ENCODE measurements at regions not wholly inside any gene's neighbourhood (a gene's known extent, or its start where the extent isn't known, plus 50 kb on each side); places are given as distances from the start of the nearest gene placed in this dataset.

- Histone ChIP-seq H3K36me3 (no peaks in the 10 kb centered on the region), H3K27me3 (no peaks in the 10 kb centered on the region), H3K9me3 (no peaks in the 10 kb centered on the region), H3K4me3 (no peak overlapping the region), H3K27ac (no peak overlapping the region), H3K4me1 (no peaks in the 10 kb centered on the region)
- DNase-seq (ENCODE audit: low spot score in 2 of 2), result peak in 1 of 2 donors; percentile 1
- TF ChIP-seq POLR2AphosphoS5 (IDR thresholded peaks at IDR 0.05), result no peak
- no peak for TF ChIP-seq CTCF (IDR thresholded peaks at IDR 0.05)
- no peak for TF ChIP-seq POLR2A (IDR thresholded peaks at IDR 0.05)
- intact Hi-C loops (cut with DNase I; ENCODE audit: low total_unique reads), result no loop called here
Measured at GRCh38 chr6:167738386-167738785, 88.3 kb upstream of the AFDN start.

- no peak for TF ChIP-seq POLR2A (IDR thresholded peaks at IDR 0.05)
- no peak for TF ChIP-seq CTCF (IDR thresholded peaks at IDR 0.05)
- Histone ChIP-seq H3K27ac (no peak overlapping the region), H3K4me1 (no peaks in the 10 kb centered on the region), H3K4me3 (no peak overlapping the region), H3K9me3 (no peaks in the 10 kb centered on the region), H3K27me3 (no peaks in the 10 kb centered on the region), H3K36me3 (no peaks in the 10 kb centered on the region)
- DNase-seq (ENCODE audit: low spot score in 2 of 2), result peak in 1 of 2 donors; percentile 38
- intact Hi-C loops (cut with DNase I; ENCODE audit: low total_unique reads), result no loop called here
Measured at GRCh38 chr6:167739721-167740475, 86.8 kb upstream of the AFDN start.

- Histone ChIP-seq H3K4me1 (no peaks in the 10 kb centered on the region), H3K4me3 (no peak overlapping the region), H3K9me3 (no peaks in the 10 kb centered on the region), H3K27me3 (no peaks in the 10 kb centered on the region), H3K27ac (no peak overlapping the region), H3K36me3 (no peaks in the 10 kb centered on the region)
- TF ChIP-seq CTCF (IDR thresholded peaks at IDR 0.05) (no peak), POLR2A (IDR thresholded peaks at IDR 0.05) (no peak), POLR2AphosphoS5 (IDR thresholded peaks at IDR 0.05) (no peak)
- DNase-seq (ENCODE audit: low spot score in 2 of 2), result no peak
- intact Hi-C loops (cut with DNase I; ENCODE audit: low total_unique reads), result no loop called here
Measured at GRCh38 chr6:167742719-167743303, 83.9 kb upstream of the AFDN start.

- Histone ChIP-seq H3K27me3 (no peaks in the 10 kb centered on the region), H3K4me3 (no peak overlapping the region), H3K27ac (peak overlapping the region in 1 of 2 donors; percentile 59), H3K9me3 (no peaks in the 10 kb centered on the region), H3K4me1 (no peaks in the 10 kb centered on the region), H3K36me3 (no peaks in the 10 kb centered on the region)
- intact Hi-C loops (cut with DNase I; ENCODE audit: low total_unique reads), result loop anchor here (2.0 kb wide), 1 partner anchor 62 kb away; no protein-coding TSS in a partner anchor
- no peak for DNase-seq (ENCODE audit: low spot score in 2 of 2)
- TF ChIP-seq POLR2AphosphoS5 (IDR thresholded peaks at IDR 0.05), result no peak
- no peak for TF ChIP-seq CTCF (IDR thresholded peaks at IDR 0.05)
- TF ChIP-seq POLR2A (IDR thresholded peaks at IDR 0.05), result no peak
Measured at GRCh38 chr6:167744681-167745669, 81.7 kb upstream of the AFDN start.
